ENCODE measurements at regions not wholly inside any gene's neighbourhood (a gene's known extent, or its start where the extent isn't known, plus 50 kb on each side); places are given as distances from the start of the nearest gene placed in this dataset.

DNA sequence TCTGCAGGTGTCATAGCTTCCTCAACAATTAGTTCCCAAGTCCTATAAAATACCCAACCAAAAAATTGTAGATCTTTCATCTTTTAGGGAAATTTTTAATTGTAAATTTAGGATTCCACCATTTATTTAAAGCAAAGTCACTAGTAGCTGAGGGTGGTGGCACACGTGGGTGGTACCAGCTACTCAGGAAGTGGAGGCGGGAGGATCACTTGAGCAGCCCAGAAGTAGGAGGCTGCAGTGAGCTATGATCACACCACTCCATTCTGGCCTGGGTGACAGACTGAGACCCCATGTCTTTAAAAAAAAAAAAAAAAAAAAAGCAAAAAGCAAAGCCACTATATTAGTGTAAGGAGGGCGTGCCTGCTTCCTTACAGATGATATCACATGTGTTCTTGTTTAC lies 60.3 kb upstream of the GREB1L start:
- TF ChIP-seq, protein P1, sequence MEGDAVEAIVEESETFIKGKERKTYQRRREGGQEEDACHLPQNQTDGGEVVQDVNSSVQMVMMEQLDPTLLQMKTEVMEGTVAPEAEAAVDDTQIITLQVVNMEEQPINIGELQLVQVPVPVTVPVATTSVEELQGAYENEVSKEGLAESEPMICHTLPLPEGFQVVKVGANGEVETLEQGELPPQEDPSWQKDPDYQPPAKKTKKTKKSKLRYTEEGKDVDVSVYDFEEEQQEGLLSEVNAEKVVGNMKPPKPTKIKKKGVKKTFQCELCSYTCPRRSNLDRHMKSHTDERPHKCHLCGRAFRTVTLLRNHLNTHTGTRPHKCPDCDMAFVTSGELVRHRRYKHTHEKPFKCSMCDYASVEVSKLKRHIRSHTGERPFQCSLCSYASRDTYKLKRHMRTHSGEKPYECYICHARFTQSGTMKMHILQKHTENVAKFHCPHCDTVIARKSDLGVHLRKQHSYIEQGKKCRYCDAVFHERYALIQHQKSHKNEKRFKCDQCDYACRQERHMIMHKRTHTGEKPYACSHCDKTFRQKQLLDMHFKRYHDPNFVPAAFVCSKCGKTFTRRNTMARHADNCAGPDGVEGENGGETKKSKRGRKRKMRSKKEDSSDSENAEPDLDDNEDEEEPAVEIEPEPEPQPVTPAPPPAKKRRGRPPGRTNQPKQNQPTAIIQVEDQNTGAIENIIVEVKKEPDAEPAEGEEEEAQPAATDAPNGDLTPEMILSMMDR (IDR thresholded peaks at IDR 0.05; ENCODE audit: poor library complexity), result no peak
- TF ChIP-seq EZH2 (IDR thresholded peaks at IDR 0.05; ENCODE audit: borderline replicate concordance) (no peak), EZH2phosphoT487 (IDR thresholded peaks at IDR 0.05; ENCODE audit: low read depth, severe bottlenecking, unreplicated experiment) (no peak)

All from hepatocyte (in vitro differentiated cells).